ENCODE measurements at regions not wholly inside any gene's neighbourhood (a gene's known extent, or its start where the extent isn't known, plus 50 kb on each side); places are given as distances from the start of the nearest gene placed in this dataset.

GRCh38 chr11:41997844-41998401 is 538.5 kb upstream of the LRRC4C start:
- no peak for TF ChIP-seq CTCF (IDR thresholded peaks at IDR 0.05)

- TF ChIP-seq CTCF (IDR thresholded peaks at IDR 0.05) = no peak
Observed at GRCh38 chr11:41999066-41999465, 539.6 kb upstream of the LRRC4C start.

GRCh38 chr11:42003801-42004200 is 544.3 kb upstream of the LRRC4C start:
- no peak for TF ChIP-seq CTCF (IDR thresholded peaks at IDR 0.05)

GRCh38 chr11:42006766-42007165 is 547.3 kb upstream of the LRRC4C start:
- no peak for TF ChIP-seq CTCF (IDR thresholded peaks at IDR 0.05)

- TF ChIP-seq CTCF (IDR thresholded peaks at IDR 0.05) = no peak
Observed at GRCh38 chr11:42012271-42012670, 552.8 kb upstream of the LRRC4C start.

- no peak for TF ChIP-seq CTCF (IDR thresholded peaks at IDR 0.05)
Observed at GRCh38 chr11:42013656-42014201, 554.3 kb upstream of the LRRC4C start.

GRCh38 chr11:42021911-42022310 is 562.5 kb upstream of the LRRC4C start:
- no peak for TF ChIP-seq CTCF (IDR thresholded peaks at IDR 0.05)

GRCh38 chr11:42023267-42023666 is 563.8 kb upstream of the LRRC4C start:
- no peak for TF ChIP-seq CTCF (IDR thresholded peaks at IDR 0.05)

Data from LNCAP (cell line).